Esophagus muscularis mucosa (tissue), 4 donors: ENCODE measurements at regions not wholly inside any gene's neighbourhood (a gene's known extent, or its start where the extent isn't known, plus 50 kb on each side); places are given as distances from the start of the nearest gene placed in this dataset.

Source experiments
- DNase-seq: peaks from one replicate; pipeline ENCODE4 v3.0.0-alpha.2; 2017; ENCODE audit errors: extremely low spot score
- H3K27ac ChIP-seq, 4 donors: fragments of 200-600 bp; sonication (generic); replicated peaks in 1 of 4; 1 replicate in 3 of 4; 2 replicates in 1 of 4; pipeline ENCODE4 v1.5.1; 2016 to 2019; ENCODE audit warnings: mild to moderate bottlenecking in 1 of 4
- H3K27me3 ChIP-seq, 4 donors: fragments of 200-600 bp; sonication (generic); one replicate each; pipeline versions ENCODE4 v1.5.1 to v1.6.0; 2016 to 2019
- H3K36me3 ChIP-seq, 4 donors: fragments of 200-600 bp; sonication (generic); one replicate each; pipeline ENCODE4 v1.5.1; 2016 to 2019
- H3K4me1 ChIP-seq, 4 donors: fragments of 200-600 bp; sonication (generic); one replicate each; pipeline ENCODE4 v1.5.1; 2016 to 2019
- H3K4me3 ChIP-seq, 4 donors: fragments of 200-600 bp; sonication (generic); 1 replicate in 2 of 4; 2 replicates in 2 of 4; pipeline ENCODE4 v1.5.1; 2016 to 2019; ENCODE audit warnings: mild to moderate bottlenecking in 4 of 4, moderate library complexity in 1 of 4
- H3K9me3 ChIP-seq, 4 donors: fragments of 200-600 bp; sonication (generic); 1 replicate in 3 of 4; 2 replicates in 1 of 4; pipeline ENCODE4 v1.5.1; 2016 to 2019
- CTCF ChIP-seq, 3 experiments: fragments of 200-600 bp in 2 of 3; fragments of 450-650 bp in 1 of 3; sonication (generic) in 2 of 3; IDR thresholded peaks; one replicate each; pipeline ENCODE4 v1.5.1; 2017 to 2019; ENCODE audit warnings: antibody characterized with exemption in 3 of 3, mild to moderate bottlenecking in 2 of 3, moderate library complexity in 1 of 3
- EP300 ChIP-seq: sonication (generic); formaldehyde crosslinking; IDR thresholded peaks from one replicate; pipeline ENCODE4 v1.6.1; 2017; ENCODE audit warnings: antibody characterized with exemption
- POLR2A ChIP-seq: fragments of 450-650 bp; IDR thresholded peaks from one replicate; pipeline ENCODE4 v1.6.1; 2017; ENCODE audit warnings: antibody characterized with exemption, moderate library complexity, mild to moderate bottlenecking, low read depth
- POLR2AphosphoS5 ChIP-seq, 2 donors: sonication (generic); formaldehyde crosslinking; IDR thresholded peaks; one replicate each; pipeline ENCODE4 v1.6.1; 2017; ENCODE audit warnings: antibody characterized with exemption in 2 of 2
- WGBS: methylation state at CpG from one replicate; pipeline ENCODE4 v1.1.5; 2018; 5-methylcytosine and 5-hydroxymethylcytosine counted together
- intact Hi-C: fragments of 100-400 bp; cut with DNase I; formaldehyde crosslinking; loops from one replicate; pipeline ENCODE4 v1.15.1; 2023

GRCh38 chr7:17184805-17185689 lies 113.4 kb upstream of the AHR start:
- no peaks in the 10 kb centered on the region for H3K36me3 ChIP-seq
- intact Hi-C loops, result no loop called here
- no peaks in the 10 kb centered on the region for H3K27me3 ChIP-seq
- H3K27ac ChIP-seq, result no peak overlapping the region
- TF ChIP-seq CTCF (IDR thresholded peaks at IDR 0.05) (no peak), POLR2AphosphoS5 (IDR thresholded peaks at IDR 0.05) (no peak), POLR2A (no peak), EP300 (no peak)
- peaks cover 0 to 22% (median 6%) of the 10 kb centered on the region in 4 donors for H3K4me1 ChIP-seq
- no peak for DNase-seq
- H3K9me3 ChIP-seq, result no peaks in the 10 kb centered on the region
- H3K4me3 ChIP-seq, result no peak overlapping the region
- WGBS, result 71% methylated on average over 4 of the region's 4 CpGs

- H3K27me3 ChIP-seq, result no peaks in the 10 kb centered on the region
- peaks cover 0 to 22% (median 6%) of the 10 kb centered on the region in 4 donors for H3K4me1 ChIP-seq
- no peaks in the 10 kb centered on the region for H3K9me3 ChIP-seq
- no peaks in the 10 kb centered on the region for H3K36me3 ChIP-seq
- intact Hi-C loops, result no loop called here
- no peak for TF ChIP-seq POLR2A
- TF ChIP-seq POLR2AphosphoS5 (IDR thresholded peaks at IDR 0.05), result no peak
- TF ChIP-seq EP300, result no peak
- TF ChIP-seq CTCF (IDR thresholded peaks at IDR 0.05), result no peak
- H3K4me3 ChIP-seq, result no peak overlapping the region
- DNase-seq, result no peak
- H3K27ac ChIP-seq, result no peak overlapping the region
- WGBS, result 56% methylated on average over 4 of the region's 4 CpGs
These were observed 112.8 kb upstream of the AHR start for GRCh38 chr7:17185690-17186070.

- WGBS, result 79% methylated on average over 2 of the region's 2 CpGs
- H3K36me3 ChIP-seq, result no peaks in the 10 kb centered on the region
- H3K4me3 ChIP-seq, result no peak overlapping the region
- H3K9me3 ChIP-seq, result no peaks in the 10 kb centered on the region
- TF ChIP-seq POLR2A, result no peak
- TF ChIP-seq POLR2AphosphoS5 (IDR thresholded peaks at IDR 0.05), result no peak
- no peak for TF ChIP-seq CTCF (IDR thresholded peaks at IDR 0.05)
- intact Hi-C loops, result no loop called here
- DNase-seq, result no peak
- H3K27ac ChIP-seq, result no peak overlapping the region
- peaks cover 0 to 22% (median 6%) of the 10 kb centered on the region in 4 donors for H3K4me1 ChIP-seq
- no peaks in the 10 kb centered on the region for H3K27me3 ChIP-seq
These were observed 111.5 kb upstream of the AHR start for GRCh38 chr7:17186745-17187530.

- no peaks in the 10 kb centered on the region for H3K4me1 ChIP-seq
- no peaks in the 10 kb centered on the region for H3K27me3 ChIP-seq
- intact Hi-C loops, result no loop called here
- TF ChIP-seq POLR2A, result no peak
- TF ChIP-seq POLR2AphosphoS5 (IDR thresholded peaks at IDR 0.05), result no peak
- TF ChIP-seq EP300, result no peak
- no peak for TF ChIP-seq CTCF (IDR thresholded peaks at IDR 0.05)
- no peak overlapping the region for H3K4me3 ChIP-seq
- no peak overlapping the region for H3K27ac ChIP-seq
- 49% methylated on average over 5 of the region's 5 CpGs for WGBS
- no peak for DNase-seq
- no peaks in the 10 kb centered on the region for H3K9me3 ChIP-seq
- H3K36me3 ChIP-seq, result no peaks in the 10 kb centered on the region
These were observed 103.8 kb upstream of the AHR start for GRCh38 chr7:17194656-17195055.
